SK-N-SH (cell line): ENCODE measurements at regions not wholly inside any gene's neighbourhood (a gene's known extent, or its start where the extent isn't known, plus 50 kb on each side); places are given as distances from the start of the nearest gene placed in this dataset.

Experiments
- CTCF ChIA-PET: fragments of 300-600, 350-600 bp; formaldehyde crosslinking; extraction: SDS; loops from one replicate; lab custom pipeline; 2021; lab: Yijun Ruan, JAX
- POLR2A ChIA-PET: fragments of 350-600 bp; sonication (Branson Sonifier 250); formaldehyde crosslinking; extraction: SDS; loops from one replicate; lab custom pipeline; 2020; ENCODE audit warnings: antibody characterized with exemption, inconsistent platforms; lab: Yijun Ruan, JAX
- DNase-seq: peaks from one replicate; pipeline ENCODE4 v3.0.0; 2012
- H2AFZ ChIP-seq: fragments of 200-600 bp; sonication (generic); 2 replicates; pipeline ENCODE4 v1.8.1; 2016; ENCODE audit warnings: antibody characterized with exemption, mild to moderate bottlenecking, low read depth
- H3F3A ChIP-seq: fragments of 200-600 bp; sonication (generic); replicated peaks from 2 replicates; pipeline ENCODE3; 2016; ENCODE audit warnings: antibody characterized with exemption, mild to moderate bottlenecking; ENCODE audit not compliant: insufficient read depth
- H3K27ac ChIP-seq, 2 experiments: fragments of 200-500 bp in 1 of 2; fragments of 200-600 bp in 1 of 2; sonication (Bioruptor generic) in 1 of 2; sonication (generic), shearing (Covaris generic) in 1 of 2; 2 replicates each; pipeline versions ENCODE4 v1.5.1 to v1.6.1; 2014 to 2016; ENCODE audit warnings: low read depth in 2 of 2, inconsistent platforms in 1 of 2, low read length in 1 of 2, mild to moderate bottlenecking in 1 of 2, mixed read lengths in 1 of 2
- H3K27me3 ChIP-seq: fragments of 200-600 bp; sonication (generic), shearing (Covaris generic); 2 replicates; pipeline ENCODE4 v1.6.1; 2016; ENCODE audit warnings: mixed run types; ENCODE audit not compliant: insufficient read depth
- H3K36me3 ChIP-seq, 2 experiments: fragments of 200-500 bp in 1 of 2; fragments of 200-600 bp in 1 of 2; sonication (Bioruptor generic) in 1 of 2; sonication (generic) in 1 of 2; replicated peaks in 1 of 2; 2 replicates each; pipeline versions ENCODE3 to v1.5.1; 2014 to 2016; ENCODE audit warnings: low read length in 1 of 2, mild to moderate bottlenecking in 1 of 2; ENCODE audit not compliant: insufficient read depth in 2 of 2, control insufficient read depth in 1 of 2
- H3K4me1 ChIP-seq, 2 experiments: fragments of 200-500 bp in 1 of 2; fragments of 200-600 bp in 1 of 2; sonication (Bioruptor generic) in 1 of 2; sonication (generic), shearing (Covaris generic) in 1 of 2; 2 replicates each; pipeline versions ENCODE4 v1.5.1 to v1.6.1; 2014 to 2016; ENCODE audit warnings: low read depth in 1 of 2, low read length in 1 of 2, mixed run types in 1 of 2; ENCODE audit not compliant: insufficient read depth in 2 of 2, control insufficient read depth in 1 of 2
- H3K4me2 ChIP-seq: fragments of 200-600 bp; sonication (generic), shearing (Covaris generic); 2 replicates; pipeline ENCODE4 v1.6.1; 2017; ENCODE audit warnings: mixed run types
- H3K4me3 ChIP-seq, 2 experiments: fragments of 200-500 bp in 1 of 2; fragments of 200-600 bp in 1 of 2; sonication (Bioruptor generic) in 1 of 2; sonication (generic), shearing (Covaris generic) in 1 of 2; 2 replicates each; pipeline versions ENCODE4 v1.5.1 to v1.8.1; 2014 to 2016; ENCODE audit warnings: low read depth in 2 of 2, inconsistent platforms in 1 of 2, low read length in 1 of 2, mild to moderate bottlenecking in 1 of 2, mixed read lengths in 1 of 2, moderate library complexity in 1 of 2
- H3K79me2 ChIP-seq: fragments of 200-600 bp; sonication (generic); 2 replicates; pipeline ENCODE4 v1.8.1; 2017; ENCODE audit warnings: mild to moderate bottlenecking; ENCODE audit not compliant: insufficient read depth
- H3K9ac ChIP-seq: fragments of 200-600 bp; sonication (generic); 2 replicates; pipeline ENCODE4 v1.6.1; 2017; ENCODE audit warnings: mixed run types
- H3K9me2 ChIP-seq: fragments of 200-600 bp; sonication (generic); 2 replicates; pipeline ENCODE4 v1.6.1; 2017; ENCODE audit warnings: mixed run types
- H3K9me3 ChIP-seq: fragments of 200-600 bp; sonication (generic); 2 replicates; pipeline ENCODE4 v1.6.1; 2017; ENCODE audit warnings: mixed run types, mild to moderate bottlenecking, moderate library complexity
- H4K20me1 ChIP-seq: fragments of 200-600 bp; sonication (generic); 2 replicates; pipeline ENCODE4 v1.6.1; 2017; ENCODE audit warnings: mild to moderate bottlenecking, mixed run types; ENCODE audit not compliant: insufficient read depth
- CHD2 ChIP-seq: fragments of 150-350 bp; IDR thresholded peaks from 2 replicates; pipeline ENCODE4 v1.6.1; 2018; ENCODE audit warnings: low read length; ENCODE audit not compliant: partially characterized antibody
- CTCF ChIP-seq: fragments of 200-600 bp; sonication (generic); IDR thresholded peaks from 2 replicates; pipeline ENCODE4 v1.6.1; 2017; ENCODE audit warnings: antibody characterized with exemption, mild to moderate bottlenecking, moderate library complexity
- ELF1 ChIP-seq: IDR thresholded peaks from 2 replicates; pipeline ENCODE4 v1.4.0; 2012
- EP300 ChIP-seq, 2 experiments: IDR thresholded peaks; 2 replicates each; pipeline versions ENCODE4 v1.4.0 to v1.6.1; 2012; ENCODE audit warnings: borderline replicate concordance in 1 of 2, low read depth in 1 of 2, low read length in 1 of 2
- FOXJ3 ChIP-seq: sonication (generic); formaldehyde crosslinking; IDR thresholded peaks from 2 replicates; pipeline ENCODE4 v1.5.1; 2020; ENCODE audit warnings: mild to moderate bottlenecking, missing genetic modification reagents
- GABPA ChIP-seq: IDR thresholded peaks from 2 replicates; pipeline ENCODE4 v1.4.0; 2012; ENCODE audit warnings: low read depth, mild to moderate bottlenecking
- PBX3 ChIP-seq: IDR thresholded peaks from 2 replicates; pipeline ENCODE4; 2012
- POLR2AphosphoS5 ChIP-seq: IDR thresholded peaks from 2 replicates; pipeline ENCODE4 v1.6.1; 2012; ENCODE audit warnings: low read depth, low read length
- REST ChIP-seq: IDR thresholded peaks from 2 replicates; pipeline ENCODE4 v1.6.1; 2012; ENCODE audit warnings: mild to moderate bottlenecking, low read depth, low read length, moderate library complexity
- RXRA ChIP-seq: IDR thresholded peaks from 2 replicates; pipeline ENCODE4 v1.4.0; 2012; ENCODE audit warnings: low read depth, mild to moderate bottlenecking, borderline replicate concordance
- ZBTB33 ChIP-seq: IDR thresholded peaks from 2 replicates; pipeline ENCODE4 v1.4.0; 2012; ENCODE audit warnings: low read depth, borderline replicate concordance
- WGBS: methylation state at CpG from one replicate; pipeline ENCODE4 v1.1.6; 2017; ENCODE audit warnings: low lambda C conversion rate; 5-methylcytosine and 5-hydroxymethylcytosine counted together

- Histone ChIP-seq H3K9me2 (no peaks in the 10 kb centered on the region), H3K79me2 (no peaks in the 10 kb centered on the region), H3F3A (no peaks in the 10 kb centered on the region), H4K20me1 (no peaks in the 10 kb centered on the region), H3K36me3 (no peaks in the 10 kb centered on the region), H3K27me3 (no peaks in the 10 kb centered on the region), H3K4me1 (no peaks in the 10 kb centered on the region), H3K9ac (no peak overlapping the region), H3K27ac (no peak overlapping the region), H3K9me3 (0 out of 2 replicates have a peak, but pooled peaks cover 10% of the 10 kb centered on the region), H2AFZ (no peak overlapping the region), H3K4me3 (no peak overlapping the region), H3K4me2 (no peak overlapping the region)
- ChIA-PET POLR2A (no interaction called here), CTCF (no interaction called here)
- DNase-seq: no peak
- TF ChIP-seq CTCF (no peak), ZBTB33 (no peak), REST (no peak), FOXJ3 (CRISPR knock-in tag) (no peak), ELF1 (no peak), POLR2AphosphoS5 (no peak), RXRA (no peak)
These were observed 271.2 kb upstream of the ZP4 start for GRCh38 chr1:238161955-238162354.

- no peak overlapping the region for H3K27ac ChIP-seq
- H3K4me3 ChIP-seq: no peak overlapping the region
- H2AFZ ChIP-seq: no peak overlapping the region
- no peaks in the 10 kb centered on the region for H4K20me1 ChIP-seq
- H3K9me3 ChIP-seq: no peaks in the 10 kb centered on the region
- no peaks in the 10 kb centered on the region for H3K36me3 ChIP-seq
- no peaks in the 10 kb centered on the region for H3K9me2 ChIP-seq
- no peak overlapping the region for H3K9ac ChIP-seq
- CTCF ChIA-PET: interaction anchor here (1.0 kb wide), 2 partner anchors 11 to 169 kb away, joined by 3 read pairs; no protein-coding TSS in a partner anchor
- no peak for TF ChIP-seq FOXJ3 (CRISPR knock-in tag)
- TF ChIP-seq EP300 (IDR thresholded peaks at IDR 0.05; ENCODE audit: borderline replicate concordance in 1 of 2, low read depth in 1 of 2, low read length in 1 of 2): no peak
- no peak for TF ChIP-seq PBX3
- no peak for TF ChIP-seq CHD2
- no peak for TF ChIP-seq GABPA
- no peaks in the 10 kb centered on the region for H3K27me3 ChIP-seq
- no peaks in the 10 kb centered on the region for H3K79me2 ChIP-seq
- H3K4me1 ChIP-seq: no peaks in the 10 kb centered on the region
- POLR2A ChIA-PET: no interaction called here
- WGBS: 10% methylated on average over 3 of the region's 3 CpGs
- no peak for DNase-seq
- no peaks in the 10 kb centered on the region for H3F3A ChIP-seq
- H3K4me2 ChIP-seq: no peak overlapping the region
These were observed 263.2 kb upstream of the ZP4 start for GRCh38 chr1:238153939-238154338.
